ENCODE measurements at regions not wholly inside any gene's neighbourhood (a gene's known extent, or its start where the extent isn't known, plus 50 kb on each side); places are given as distances from the start of the nearest gene placed in this dataset.

DNA sequence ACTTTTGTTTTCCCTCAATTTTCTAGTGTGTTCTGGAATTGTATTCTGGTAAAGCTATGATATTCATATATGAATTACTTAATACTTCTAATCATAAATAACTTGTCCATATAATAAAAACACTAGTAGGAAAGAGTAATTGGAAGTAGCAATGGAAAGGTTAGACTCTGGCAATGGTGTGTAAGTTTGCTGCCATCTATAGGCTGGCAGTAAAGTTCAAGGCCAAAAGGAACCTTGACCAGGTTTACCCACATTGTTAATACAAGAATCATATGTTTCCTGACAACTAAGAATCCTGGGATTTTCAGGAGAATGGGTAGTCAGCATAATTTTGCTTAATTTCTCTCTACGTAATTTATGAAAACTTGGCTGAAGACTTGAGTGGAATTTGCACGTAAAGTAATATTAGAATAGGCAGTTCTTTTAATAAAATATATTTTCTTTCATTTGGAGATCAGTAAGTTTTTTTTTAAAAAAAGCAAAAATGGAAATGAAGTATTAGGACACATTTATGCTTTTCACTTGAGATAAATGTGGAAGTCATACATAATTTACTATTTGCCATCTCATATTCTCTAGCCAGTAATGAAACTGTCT, 926.7 kb downstream of the GALC start:
- Histone ChIP-seq H3K36me3 (replicated peaks in 1 of 2; ENCODE audit: control insufficient read depth in 1 of 2, insufficient read depth in 2 of 2, low read length in 2 of 2) (no peaks in the 10 kb centered on the region), H3K9ac (ENCODE audit: insufficient read depth, low read depth, low read length) (no peak overlapping the region), H3K4me3 (replicated peaks in 1 of 3; ENCODE audit: insufficient read depth in 1 of 3, low read depth in 2 of 3, low read length in 3 of 3) (no peak overlapping the region), H2AFZ (ENCODE audit: low read length) (no peak overlapping the region), H3K27ac (ENCODE audit: extremely low read length, insufficient read depth, low read length) (no peak overlapping the region), H3K4me2 (ENCODE audit: low read depth, low read length) (no peak overlapping the region), H3K9me3 (ENCODE audit: low read length) (no peaks in the 10 kb centered on the region), H3K79me2 (ENCODE audit: insufficient read depth, low read length) (no peaks in the 10 kb centered on the region), H3K4me1 (ENCODE audit: insufficient read depth, low read length) (no peaks in the 10 kb centered on the region), H3K27me3 (ENCODE audit: control insufficient read depth in 1 of 2, insufficient read depth in 2 of 2, low read length in 2 of 2) (no peaks in the 10 kb centered on the region), H4K20me1 (ENCODE audit: insufficient read depth, low read length) (no peaks in the 10 kb centered on the region)
- in situ Hi-C loops (cut with HindIII; ENCODE audit: extremely low pct_ligation_motif_present, low pct_unique_long_range_greater_than_20kb), result no loop called here
- BruUV-seq (replicated peaks), result no TSS peak
- CTCF ChIA-PET (ENCODE audit: low intra/inter-chr PET ratio, low total read pairs), result no interaction called here
- DNase-seq (ENCODE audit: low spot score) (peak; percentile 3), ATAC-seq (no peak), FAIRE-seq (no peak)
- intact Hi-C loops (cut with micrococcal nuclease; ENCODE audit: unreplicated experiment), result no loop called here
- TF ChIP-seq STAG1 (CRISPR knock-in tag; IDR thresholded peaks at IDR 0.05) (peak; percentile 51), MAFK (conservative IDR thresholded peaks at IDR 0.05 in 1 of 2, IDR thresholded peaks at IDR 0.05 in 1 of 2; ENCODE audit: low read length in 2 of 2) (0 out of 4 replicates have a peak, but pooled peaks of 1 of the 2 experiments have one; percentile 5), CTCF (CRISPR knock-in tag; IDR thresholded peaks at IDR 0.05) (peak; percentile 47), DPF2 (CRISPR knock-in tag; IDR thresholded peaks at IDR 0.05; ENCODE audit: borderline replicate concordance, low read depth) (no peak)
- POLR2A ChIA-PET, result no interaction called here
- 27% methylated on average over 2 of the region's 2 CpGs for WGBS (ENCODE audit: low lambda C conversion rate)

GRCh38 chr14:87065366-87065765, 927.6 kb downstream of the GALC start:
- H3K9me3 ChIP-seq (ENCODE audit: low read length), result no peaks in the 10 kb centered on the region
- H3K4me3 ChIP-seq (replicated peaks in 1 of 3; ENCODE audit: insufficient read depth in 1 of 3, low read depth in 2 of 3, low read length in 3 of 3), result no peak overlapping the region
- H3K9ac ChIP-seq (ENCODE audit: insufficient read depth, low read depth, low read length), result no peak overlapping the region
- intact Hi-C loops (cut with micrococcal nuclease; ENCODE audit: unreplicated experiment), result no loop called here
- in situ Hi-C loops (cut with HindIII; ENCODE audit: extremely low pct_ligation_motif_present, low pct_unique_long_range_greater_than_20kb), result no loop called here
- H2AFZ ChIP-seq (ENCODE audit: low read length), result no peak overlapping the region
- H3K4me1 ChIP-seq (ENCODE audit: insufficient read depth, low read length), result no peaks in the 10 kb centered on the region
- H3K27me3 ChIP-seq (ENCODE audit: control insufficient read depth in 1 of 2, insufficient read depth in 2 of 2, low read length in 2 of 2), result no peaks in the 10 kb centered on the region
- FAIRE-seq (no peak), DNase-seq (ENCODE audit: low spot score) (no peak), ATAC-seq (no peak)
- CTCF ChIA-PET (ENCODE audit: low intra/inter-chr PET ratio, low total read pairs), result no interaction called here
- no peaks in the 10 kb centered on the region for H3K36me3 ChIP-seq (replicated peaks in 1 of 2; ENCODE audit: control insufficient read depth in 1 of 2, insufficient read depth in 2 of 2, low read length in 2 of 2)
- H3K27ac ChIP-seq (ENCODE audit: extremely low read length, insufficient read depth, low read length), result no peak overlapping the region
- BruUV-seq (replicated peaks), result no TSS peak
- no peaks in the 10 kb centered on the region for H3K79me2 ChIP-seq (ENCODE audit: insufficient read depth, low read length)
- no peak overlapping the region for H3K4me2 ChIP-seq (ENCODE audit: low read depth, low read length)
- WGBS (ENCODE audit: low lambda C conversion rate), result 4% methylated on average over 2 of the region's 2 CpGs
- no peaks in the 10 kb centered on the region for H4K20me1 ChIP-seq (ENCODE audit: insufficient read depth, low read length)
- POLR2A ChIA-PET, result no interaction called here
- TF ChIP-seq RORA (CRISPR knock-in tag; IDR thresholded peaks at IDR 0.05), result no peak
- TF ChIP-seq, protein P1, sequence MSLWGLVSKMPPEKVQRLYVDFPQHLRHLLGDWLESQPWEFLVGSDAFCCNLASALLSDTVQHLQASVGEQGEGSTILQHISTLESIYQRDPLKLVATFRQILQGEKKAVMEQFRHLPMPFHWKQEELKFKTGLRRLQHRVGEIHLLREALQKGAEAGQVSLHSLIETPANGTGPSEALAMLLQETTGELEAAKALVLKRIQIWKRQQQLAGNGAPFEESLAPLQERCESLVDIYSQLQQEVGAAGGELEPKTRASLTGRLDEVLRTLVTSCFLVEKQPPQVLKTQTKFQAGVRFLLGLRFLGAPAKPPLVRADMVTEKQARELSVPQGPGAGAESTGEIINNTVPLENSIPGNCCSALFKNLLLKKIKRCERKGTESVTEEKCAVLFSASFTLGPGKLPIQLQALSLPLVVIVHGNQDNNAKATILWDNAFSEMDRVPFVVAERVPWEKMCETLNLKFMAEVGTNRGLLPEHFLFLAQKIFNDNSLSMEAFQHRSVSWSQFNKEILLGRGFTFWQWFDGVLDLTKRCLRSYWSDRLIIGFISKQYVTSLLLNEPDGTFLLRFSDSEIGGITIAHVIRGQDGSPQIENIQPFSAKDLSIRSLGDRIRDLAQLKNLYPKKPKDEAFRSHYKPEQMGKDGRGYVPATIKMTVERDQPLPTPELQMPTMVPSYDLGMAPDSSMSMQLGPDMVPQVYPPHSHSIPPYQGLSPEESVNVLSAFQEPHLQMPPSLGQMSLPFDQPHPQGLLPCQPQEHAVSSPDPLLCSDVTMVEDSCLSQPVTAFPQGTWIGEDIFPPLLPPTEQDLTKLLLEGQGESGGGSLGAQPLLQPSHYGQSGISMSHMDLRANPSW (CRISPR knock-in tag; IDR thresholded peaks at IDR 0.05; ENCODE audit: borderline replicate concordance), result no peak
- TF ChIP-seq, protein P2, sequence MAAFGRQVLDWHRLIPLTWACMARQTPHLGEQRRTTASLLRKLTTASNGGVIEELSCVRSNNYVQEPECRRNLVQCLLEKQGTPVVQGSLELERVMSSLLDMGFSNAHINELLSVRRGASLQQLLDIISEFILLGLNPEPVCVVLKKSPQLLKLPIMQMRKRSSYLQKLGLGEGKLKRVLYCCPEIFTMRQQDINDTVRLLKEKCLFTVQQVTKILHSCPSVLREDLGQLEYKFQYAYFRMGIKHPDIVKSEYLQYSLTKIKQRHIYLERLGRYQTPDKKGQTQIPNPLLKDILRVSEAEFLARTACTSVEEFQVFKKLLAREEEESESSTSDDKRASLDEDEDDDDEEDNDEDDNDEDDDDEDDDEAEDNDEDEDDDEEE (CRISPR knock-in tag; IDR thresholded peaks at IDR 0.05), result no peak
- TF ChIP-seq, protein P3, sequence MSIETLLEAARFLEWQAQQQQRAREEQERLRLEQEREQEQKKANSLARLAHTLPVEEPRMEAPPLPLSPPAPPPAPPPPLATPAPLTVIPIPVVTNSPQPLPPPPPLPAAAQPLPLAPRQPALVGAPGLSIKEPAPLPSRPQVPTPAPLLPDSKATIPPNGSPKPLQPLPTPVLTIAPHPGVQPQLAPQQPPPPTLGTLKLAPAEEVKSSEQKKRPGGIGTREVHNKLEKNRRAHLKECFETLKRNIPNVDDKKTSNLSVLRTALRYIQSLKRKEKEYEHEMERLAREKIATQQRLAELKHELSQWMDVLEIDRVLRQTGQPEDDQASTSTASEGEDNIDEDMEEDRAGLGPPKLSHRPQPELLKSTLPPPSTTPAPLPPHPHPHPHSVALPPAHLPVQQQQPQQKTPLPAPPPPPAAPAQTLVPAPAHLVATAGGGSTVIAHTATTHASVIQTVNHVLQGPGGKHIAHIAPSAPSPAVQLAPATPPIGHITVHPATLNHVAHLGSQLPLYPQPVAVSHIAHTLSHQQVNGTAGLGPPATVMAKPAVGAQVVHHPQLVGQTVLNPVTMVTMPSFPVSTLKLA (IDR thresholded peaks at IDR 0.05), result no peak
- TF ChIP-seq SATB2 (CRISPR knock-in tag; IDR thresholded peaks at IDR 0.05), result no peak
- TF ChIP-seq ZNF235 (CRISPR knock-in tag; IDR thresholded peaks at IDR 0.05; ENCODE audit: borderline replicate concordance), result no peak
